NCI-H1417 (cell line): ENCODE measurements at regions not wholly inside any gene's neighbourhood (a gene's known extent, or its start where the extent isn't known, plus 50 kb on each side); places are given as distances from the start of the nearest gene placed in this dataset.

Source experiments
- DNase-seq, 3 experiments: peaks; one replicate each; lab custom pipeline; 2025; lab: John Stamatoyannopoulos, UW

DNA sequence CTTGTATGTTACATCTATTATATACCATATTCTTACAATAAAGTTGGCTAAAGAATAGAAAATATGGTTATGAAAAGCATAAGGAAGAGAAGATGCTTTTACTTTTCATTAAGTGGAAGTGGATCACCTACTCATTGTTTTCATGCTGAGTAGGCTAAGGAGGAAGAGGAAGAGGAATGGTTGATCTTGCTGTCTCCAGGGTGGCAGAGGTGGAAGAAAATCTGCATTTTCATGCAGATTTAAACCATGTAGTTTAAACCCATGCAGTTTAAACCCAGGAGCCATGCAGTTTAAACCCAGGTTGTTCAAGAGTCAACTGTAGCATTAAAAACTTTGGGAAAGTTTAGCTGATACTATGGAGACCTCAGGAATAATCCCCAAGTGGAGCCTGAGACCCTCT, 214.8 kb upstream of the NAALADL2 start:
- no peak for DNase-seq

DNA sequence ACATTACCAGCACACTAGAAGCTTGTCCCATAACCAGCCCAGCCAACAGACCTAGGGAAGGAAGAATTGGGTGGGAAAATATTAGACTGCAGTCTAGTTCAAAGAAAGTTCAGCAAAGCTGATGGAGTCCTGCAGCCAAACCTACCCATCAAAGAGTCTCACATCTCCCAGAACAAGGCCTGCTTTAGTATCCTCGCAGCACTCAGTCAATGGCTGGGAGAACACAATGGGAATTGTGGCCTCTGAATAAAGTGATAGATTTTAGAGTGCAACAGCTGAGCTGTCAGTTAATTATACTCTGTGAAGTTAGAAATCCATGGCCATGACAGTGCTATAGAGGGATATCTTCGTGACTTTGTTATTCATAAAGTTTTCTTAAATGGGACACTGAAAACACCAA, 207.2 kb upstream of the NAALADL2 start:
- DNase-seq = no peak

DNA sequence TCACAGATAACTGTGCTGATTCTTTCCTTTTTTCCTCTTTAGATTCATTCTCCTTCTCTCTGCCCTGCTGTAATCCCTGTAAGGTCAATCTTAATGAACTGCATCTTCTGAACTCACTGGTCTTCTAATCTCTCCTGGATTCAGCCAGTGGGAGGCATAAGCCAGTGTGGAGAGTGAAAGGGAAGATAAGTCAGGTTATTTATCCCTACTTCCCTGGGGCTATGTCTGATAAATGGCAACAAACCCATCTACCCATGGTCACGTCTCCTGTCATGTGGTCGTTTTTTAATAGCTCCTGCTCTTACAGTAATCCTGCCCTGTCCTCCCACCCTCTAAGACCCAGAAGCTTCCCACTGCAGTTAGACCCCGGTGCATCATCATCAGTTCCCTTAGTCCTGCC, 199.6 kb upstream of the NAALADL2 start:
- no peak for DNase-seq

DNA sequence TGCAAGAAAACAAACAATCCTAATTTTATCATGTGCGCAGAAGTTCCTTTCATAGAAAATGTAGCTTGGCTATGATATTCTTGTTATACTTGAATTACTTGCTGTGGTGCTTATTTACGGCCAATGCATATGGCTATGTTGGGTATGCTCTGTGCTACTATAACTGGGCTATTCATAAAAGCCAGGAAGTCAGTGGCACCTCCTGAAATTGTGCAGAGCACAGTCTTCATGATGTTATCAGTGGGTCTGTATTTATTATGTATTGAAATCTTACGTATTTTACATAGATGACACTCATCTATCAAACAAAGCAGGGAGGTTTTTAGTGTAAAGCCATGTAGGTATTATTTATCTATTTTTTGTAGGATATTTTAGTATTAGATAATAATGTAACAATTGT, 196.5 kb upstream of the NAALADL2 start:
- DNase-seq = no peak

DNA sequence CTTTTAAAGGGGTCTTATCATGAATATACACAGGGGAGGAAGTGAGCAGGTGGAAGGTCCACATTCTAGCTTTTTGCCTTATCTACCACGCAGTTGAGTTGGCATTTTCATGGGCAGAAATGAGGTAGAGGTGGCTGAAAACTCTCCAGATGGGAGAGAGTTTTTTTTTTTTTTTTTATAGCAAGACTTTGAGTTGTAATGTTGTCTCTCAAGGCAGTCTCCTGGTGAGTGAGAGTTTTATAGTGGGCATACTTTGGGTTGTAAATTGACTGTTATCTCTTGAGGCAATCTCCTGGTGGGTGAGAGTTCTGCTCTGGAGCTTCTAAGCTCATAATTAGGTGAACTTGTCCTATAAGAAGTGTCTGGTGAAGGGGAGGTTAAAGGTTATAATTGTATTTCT, 191.7 kb upstream of the NAALADL2 start:
- no peak for DNase-seq

DNA sequence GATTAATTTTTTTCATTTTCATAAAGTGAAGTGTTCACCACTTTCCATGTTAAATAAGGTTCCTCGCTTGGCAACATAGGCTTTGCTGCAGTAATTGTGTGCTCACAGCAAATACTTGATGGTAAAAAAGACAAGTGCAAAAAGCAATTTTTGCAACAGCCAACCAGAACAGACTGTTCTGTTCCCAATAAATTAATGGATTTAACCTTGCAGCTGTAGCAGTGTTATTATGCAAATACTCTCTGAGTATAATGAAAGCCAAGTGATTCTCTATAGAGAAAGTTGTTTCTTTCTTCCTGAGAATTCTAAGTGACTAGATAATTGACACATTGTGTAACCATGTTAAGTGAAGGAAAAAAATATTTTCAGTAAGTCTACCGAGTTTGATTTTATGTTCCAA, 183.7 kb upstream of the NAALADL2 start:
- no peak for DNase-seq

DNA sequence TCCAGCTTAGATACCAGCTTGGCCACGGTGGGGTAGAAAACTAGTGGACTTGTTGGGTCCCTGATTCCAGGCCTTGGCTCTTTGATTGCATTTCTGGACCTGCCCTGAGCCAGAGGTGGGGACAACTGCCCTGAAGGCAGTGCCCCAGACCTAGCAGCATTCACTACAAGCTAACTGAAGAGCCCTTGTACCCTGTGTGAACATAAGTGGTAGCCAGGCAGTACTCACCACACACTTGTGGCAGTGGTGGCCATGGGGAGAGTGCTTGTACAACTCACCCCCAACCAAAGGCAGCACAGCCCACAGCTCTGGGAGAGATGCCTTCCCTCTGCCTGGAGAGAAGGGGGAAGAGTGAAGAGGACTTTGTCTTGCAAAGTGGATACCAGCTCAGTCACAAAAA, 177.3 kb upstream of the NAALADL2 start:
- DNase-seq = no peak

DNA sequence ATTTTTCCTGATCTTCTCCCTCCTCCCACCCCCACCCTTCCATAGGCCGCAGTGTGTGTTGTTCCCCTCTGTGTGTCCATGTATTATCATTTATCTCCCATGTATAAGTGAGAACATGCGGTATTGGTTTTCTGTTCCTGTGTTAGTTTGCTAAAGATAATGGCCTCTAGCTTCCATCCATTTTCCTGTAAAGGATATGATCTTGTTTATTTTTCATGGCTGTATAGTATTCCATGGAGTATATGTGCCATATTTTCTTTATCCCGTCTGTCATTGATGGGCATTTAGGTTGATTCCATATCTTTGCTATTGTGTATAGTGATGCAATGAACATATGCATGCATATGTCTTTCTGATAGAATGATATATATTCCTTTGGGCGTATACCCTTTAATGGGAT, 173.3 kb upstream of the NAALADL2 start:
- no peak for DNase-seq

DNA sequence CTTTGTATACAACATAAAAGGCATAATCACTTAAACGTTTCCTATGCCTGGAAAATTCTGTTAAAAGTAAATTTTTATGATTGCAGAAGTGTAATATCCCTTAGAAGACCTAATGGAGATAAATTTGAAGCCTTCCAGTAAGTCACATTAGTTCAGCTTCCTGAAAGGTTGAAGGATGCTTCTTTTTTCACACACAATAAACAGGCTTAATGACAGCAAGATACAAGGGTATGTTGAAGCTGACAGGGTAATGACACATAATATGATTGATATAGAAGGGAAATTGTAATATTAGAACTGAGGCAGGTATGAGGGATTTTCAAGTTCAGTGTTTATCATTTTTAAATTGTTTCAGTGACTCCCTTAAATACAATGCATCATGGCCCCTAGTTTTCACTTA, 161.8 kb upstream of the NAALADL2 start:
- no peak for DNase-seq

DNA sequence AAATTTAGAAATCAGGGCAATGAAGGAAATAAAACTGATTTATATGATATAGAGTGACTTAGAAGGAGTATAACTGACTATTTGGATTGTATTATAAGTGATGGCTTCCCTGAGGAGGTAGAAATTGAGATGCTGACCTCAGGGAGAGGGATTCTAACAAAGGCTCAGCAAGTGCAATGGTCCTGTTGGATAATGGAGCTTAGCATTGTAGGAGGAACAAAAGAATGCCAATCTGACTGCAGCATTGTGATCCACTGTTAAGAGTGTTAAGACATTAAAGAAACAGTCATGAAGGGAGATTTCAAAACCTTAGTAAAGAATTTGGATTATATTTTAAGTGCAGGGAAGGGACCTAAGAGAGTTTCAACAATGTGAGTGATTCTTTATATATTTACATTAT, 158.4 kb upstream of the NAALADL2 start:
- peak in 1 of 3 experiments; percentile 13 for DNase-seq

DNA sequence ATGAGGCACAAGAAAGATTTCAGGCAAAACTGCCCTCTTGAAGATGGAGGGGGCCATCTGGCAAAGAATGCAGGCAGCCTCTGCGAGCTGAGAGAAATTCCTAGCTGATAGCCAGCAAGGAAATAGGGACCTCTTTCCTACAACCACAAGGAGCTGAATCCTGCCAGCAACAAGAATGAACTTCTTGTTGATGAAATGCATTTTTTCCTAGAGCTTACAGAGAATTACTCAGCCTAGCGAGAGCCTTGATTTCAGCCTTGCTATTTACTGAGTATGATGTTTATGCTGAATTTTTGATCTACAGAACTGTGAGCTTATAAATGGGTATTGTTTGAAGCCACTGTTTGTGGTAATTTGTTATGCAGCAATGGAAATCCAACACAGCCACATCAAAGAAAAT, 148.5 kb upstream of the NAALADL2 start:
- DNase-seq = no peak

DNA sequence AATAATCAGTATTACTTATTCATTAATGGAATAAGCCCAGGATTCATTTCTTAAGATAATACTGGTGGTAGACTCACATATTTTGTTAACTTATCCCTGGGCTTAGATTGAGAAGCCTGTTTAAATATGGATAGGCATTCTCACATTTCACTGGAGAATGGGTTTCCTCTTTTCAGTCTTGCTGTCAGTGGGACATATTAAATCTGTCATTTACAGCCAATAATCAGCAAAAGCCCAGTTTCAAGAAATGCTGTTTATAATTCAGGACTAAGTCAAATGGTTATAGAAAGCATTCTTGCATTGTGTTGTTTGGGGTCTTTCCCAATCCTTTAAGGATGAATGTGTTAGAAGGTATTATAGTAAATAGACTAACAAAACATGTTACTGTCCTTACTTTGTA, 143.7 kb upstream of the NAALADL2 start:
- DNase-seq = no peak

DNA sequence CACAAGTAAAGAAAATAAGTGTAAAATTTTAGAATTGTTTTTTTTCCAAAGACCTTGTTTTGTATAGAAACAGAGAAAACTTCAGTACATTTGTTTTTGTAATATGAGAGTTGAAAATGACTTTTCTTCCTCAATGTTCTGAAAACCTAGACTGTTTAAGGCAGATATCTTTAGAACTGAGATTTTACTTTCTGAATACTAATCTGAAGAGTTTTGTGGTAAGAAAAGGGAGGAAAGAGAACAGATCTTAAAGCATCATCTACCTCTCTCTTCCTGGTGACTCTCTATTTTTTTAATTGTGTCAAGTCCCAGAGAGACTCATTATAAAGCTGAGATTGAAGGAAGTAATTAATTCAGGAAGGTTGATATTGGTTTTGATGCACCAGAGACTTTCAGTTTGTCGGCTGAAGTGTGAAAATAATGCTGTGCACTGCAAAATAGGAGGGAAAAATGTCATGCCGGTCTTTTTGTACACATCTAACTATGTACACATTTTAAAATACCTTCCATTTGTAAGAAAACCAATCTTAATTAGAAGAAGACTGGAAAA, 142.1 kb upstream of the NAALADL2 start:
- no peak for DNase-seq

DNA sequence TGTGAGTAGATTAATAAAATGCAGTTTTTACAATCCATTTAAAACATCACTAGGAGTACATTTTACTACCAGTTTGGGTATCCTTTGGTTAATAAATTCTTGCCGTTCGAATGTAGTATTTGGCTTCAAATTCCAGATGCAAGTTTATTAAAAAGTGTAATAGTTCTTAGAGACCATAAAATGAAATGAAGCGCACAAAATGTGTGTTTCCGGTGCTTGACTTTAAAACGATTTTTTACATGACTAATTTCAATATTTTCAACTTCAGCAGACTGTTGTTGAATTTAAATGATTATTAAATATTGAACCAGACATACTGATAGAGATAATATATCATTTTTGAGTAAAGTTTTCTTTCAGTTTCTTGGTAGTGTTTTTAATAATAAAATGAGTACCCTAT, 138.4 kb upstream of the NAALADL2 start:
- DNase-seq = no peak

DNA sequence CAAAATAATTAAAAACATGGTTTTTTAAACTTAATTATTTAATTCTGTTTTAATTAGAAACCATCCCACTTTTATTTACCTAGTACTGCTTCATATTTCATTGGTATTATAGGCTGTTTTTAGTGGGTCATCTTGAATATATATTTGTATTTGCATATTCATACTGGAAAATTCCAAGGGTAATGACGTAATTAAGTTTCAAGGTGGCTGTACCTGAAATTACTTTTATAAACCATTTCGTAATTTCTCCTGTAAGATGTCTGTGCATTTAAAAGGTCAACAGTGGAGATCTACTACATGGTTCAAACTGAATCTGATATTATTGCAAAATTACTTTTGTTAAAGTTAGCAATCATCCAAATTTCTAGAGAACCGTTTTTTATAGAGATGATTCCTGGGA, 133.8 kb upstream of the NAALADL2 start:
- DNase-seq = no peak

DNA sequence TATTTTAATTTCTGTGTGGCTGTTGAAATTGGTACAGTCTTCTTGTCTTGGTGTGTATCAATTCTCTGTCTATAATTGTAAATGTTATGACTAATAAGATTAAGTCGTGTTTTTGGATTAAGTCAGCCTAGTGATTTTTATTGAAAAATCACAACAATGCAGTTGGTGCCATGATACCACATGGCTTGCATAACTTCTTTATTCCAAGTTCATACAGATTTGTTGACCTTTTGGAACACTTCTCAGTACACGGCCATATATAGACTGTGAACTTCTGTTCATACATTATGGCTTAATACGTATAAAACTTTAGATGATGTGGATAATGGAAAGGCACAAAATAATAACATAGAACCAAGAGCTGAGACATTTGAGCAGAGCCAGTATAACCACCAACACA, 121.2 kb upstream of the NAALADL2 start:
- no peak for DNase-seq

DNA sequence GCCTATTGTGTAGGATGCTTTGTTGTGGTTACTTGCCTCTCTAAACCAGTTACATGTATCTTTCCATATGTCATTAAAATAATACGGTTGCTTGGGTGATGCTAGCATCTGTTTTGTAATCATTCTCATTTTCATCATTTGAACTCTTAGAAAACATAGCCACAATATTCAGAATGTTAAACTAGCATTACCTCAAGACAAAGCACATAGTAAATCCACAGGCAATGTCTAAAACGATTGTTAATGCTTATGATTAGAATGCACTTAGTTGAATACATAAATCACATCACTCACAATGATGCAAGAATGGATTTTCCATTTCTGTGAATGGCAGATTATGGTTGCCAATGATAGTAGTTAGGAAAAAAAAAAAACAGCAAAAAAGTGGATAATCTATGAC, 110.0 kb upstream of the NAALADL2 start:
- DNase-seq = no peak

DNA sequence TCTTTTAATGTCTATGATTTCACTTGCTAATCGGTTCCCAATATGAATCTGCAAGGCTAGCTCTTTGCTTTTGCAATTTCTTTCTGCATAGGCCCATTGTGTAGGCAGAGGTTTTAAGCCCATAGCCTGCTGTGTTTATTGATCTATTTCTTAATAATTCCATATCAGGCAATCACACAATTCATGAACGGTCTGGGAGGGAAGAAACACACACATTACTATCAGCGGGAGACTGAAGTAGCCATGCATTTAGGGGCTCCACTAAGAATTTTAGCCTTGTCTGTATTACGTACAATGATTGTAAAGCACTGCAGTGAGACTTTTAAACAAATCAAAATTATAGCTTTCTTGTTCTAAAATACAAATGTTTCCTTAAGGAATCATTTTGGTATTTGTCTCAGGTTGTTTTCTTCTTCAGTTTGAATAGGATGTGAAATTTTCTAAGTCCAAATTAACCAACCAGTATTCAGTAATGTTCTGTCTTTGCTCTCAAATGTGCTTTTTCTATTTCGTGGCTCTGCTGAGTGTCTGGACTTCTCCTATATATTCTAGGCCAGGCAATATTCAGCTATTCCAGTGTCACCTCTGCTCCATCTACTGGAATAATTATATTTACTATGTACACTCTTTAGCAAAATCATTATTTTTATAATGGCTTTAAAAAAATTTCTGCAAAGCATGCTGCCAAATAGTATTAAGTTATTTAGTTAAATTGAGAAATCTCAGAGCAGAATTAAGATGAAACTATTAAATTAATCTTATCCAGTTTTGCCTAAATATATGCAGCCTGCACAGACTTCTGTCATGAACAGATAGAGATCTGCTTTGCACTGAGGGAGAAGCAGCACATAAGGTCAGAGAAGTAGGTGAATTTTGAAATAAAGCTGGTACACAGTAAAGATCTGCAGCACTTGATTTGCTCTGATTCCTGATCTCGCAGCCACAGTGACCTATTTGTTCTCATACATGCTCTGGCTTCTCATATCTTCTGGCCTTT, 103.0 kb upstream of the NAALADL2 start:
- DNase-seq = peak in 2 of 3 experiments; percentile 12 to 63

DNA sequence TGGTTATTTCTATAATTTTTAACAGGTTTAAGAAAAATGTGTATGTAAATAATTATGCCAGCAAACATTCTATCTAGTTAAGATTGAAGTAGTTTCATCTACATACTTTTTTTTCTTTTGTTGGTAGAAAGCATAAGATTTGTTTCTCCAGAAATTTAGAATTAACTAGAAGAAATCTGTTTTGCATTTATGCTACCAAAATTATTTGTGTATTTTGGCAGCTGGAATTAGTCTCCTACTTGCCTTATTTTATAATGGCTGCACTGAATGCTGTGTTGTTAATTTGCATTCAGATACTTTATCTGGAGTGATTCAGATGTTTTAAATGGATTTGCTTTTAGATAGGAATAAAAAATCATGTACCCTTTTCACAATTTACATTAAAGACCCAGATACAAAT, 100.2 kb upstream of the NAALADL2 start:
- no peak for DNase-seq

DNA sequence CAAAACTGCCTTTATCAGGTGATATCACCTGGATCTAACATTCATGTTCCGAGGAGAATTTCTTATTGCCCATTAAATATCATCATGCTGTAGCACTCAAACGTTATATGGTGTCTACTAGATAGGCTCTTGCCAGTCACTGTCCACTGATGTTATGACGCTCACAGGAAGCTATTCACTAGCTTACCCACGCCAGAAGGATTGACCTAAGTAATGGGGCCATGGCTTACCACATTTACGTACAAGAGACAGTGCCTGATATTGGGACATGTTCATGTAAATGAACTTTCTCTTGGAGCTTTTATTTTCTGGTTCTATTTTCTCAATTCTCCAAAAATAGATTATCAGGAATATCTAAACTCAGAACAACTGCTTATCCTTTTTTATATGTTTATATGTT, 91.7 kb upstream of the NAALADL2 start:
- no peak for DNase-seq

DNA sequence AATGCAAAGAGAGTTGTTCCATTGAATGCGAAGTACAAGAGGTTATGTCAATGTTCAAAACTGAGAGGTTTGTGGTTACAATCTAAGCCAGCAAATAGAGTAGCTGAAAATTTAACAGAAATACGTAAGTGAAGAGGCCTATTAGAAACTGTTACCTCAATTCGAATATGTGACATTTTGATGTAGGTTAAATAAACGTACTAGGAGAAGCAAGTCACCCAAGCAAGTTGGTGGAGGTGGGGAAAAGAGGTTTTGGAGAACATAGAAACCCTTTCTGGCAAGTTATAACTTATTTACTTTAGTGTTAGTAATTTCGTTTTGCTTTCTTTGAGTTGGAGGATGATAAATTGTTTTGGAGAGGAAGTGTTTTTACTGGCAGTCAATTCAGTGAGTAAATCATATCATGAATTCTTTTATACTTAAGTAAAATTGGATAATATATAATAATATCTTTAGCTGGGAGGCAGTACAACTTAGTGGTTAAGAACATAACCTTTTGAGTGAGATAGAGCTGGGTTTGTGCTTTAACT, 91.2 kb upstream of the NAALADL2 start:
- no peak for DNase-seq

DNA sequence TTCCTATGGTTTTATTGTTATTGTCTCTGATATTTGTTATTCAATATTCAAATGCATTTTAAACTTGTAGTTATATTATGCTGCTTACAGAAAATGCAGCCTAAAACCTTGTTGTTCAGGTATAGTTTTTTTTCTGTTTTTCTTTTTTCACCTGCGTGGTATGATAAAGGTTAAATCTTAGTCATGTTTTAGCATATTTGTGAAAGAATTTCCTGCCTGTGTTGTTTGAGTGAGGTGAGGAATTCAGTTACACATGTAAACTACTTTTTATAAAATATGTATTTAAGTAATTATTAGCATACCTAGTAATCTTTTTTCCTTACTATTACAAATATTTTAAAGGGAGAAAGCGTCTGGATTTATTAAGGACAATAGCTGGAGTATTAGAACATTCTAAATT, 90.0 kb upstream of the NAALADL2 start:
- no peak for DNase-seq

DNA sequence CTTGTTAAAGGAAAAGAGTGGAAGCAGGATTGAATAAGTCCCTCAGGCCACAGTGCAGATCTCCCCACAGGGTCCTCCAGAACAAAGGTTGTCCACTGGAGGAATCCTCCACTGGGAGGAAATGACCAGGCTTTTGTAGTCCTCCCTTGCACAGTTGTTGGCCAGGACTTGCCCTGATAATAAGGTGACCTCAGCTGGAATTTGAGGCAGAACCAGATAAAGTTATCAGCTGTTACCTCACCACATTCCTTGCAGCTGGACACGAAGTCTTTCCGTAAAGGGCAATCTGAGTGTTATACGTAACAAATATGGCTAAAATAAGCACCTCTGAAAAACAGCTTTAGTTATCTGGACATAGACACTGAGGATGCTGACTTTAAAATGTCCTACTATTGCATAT, 83.5 kb upstream of the NAALADL2 start:
- DNase-seq = no peak
